ENCODE measurements at regions not wholly inside any gene's neighbourhood (a gene's known extent, or its start where the extent isn't known, plus 50 kb on each side); places are given as distances from the start of the nearest gene placed in this dataset.

DNA sequence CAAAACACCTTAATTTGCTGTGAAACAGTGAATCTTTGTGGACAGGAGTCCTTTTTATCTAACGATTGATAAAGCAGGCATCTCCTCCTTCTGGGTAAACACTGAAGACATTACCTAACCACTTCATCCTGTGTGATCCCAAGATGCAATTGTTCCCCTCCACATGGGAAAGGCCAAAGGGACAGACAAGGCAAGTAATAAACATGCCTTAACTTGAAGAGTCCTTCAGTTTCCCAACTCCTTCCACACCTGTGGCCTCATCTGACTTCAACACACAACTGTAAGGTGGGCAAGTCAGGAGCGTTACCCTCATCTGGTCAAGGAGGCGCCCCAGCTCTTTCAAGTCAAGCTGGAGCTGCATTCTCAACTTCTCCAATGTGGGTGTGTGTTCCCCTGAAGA is 278.6 kb downstream of the ABCC12 start:
- Histone ChIP-seq H3K27me3 (no peaks in the 10 kb centered on the region), H3K4me1 (no peaks in the 10 kb centered on the region), H3K9me3 (no peaks in the 10 kb centered on the region), H3K36me3 (no peaks in the 10 kb centered on the region), H3K4me3 (no peak overlapping the region), H3K27ac (no peak overlapping the region)
- DNase-seq: no peak
- TF ChIP-seq, protein P1, sequence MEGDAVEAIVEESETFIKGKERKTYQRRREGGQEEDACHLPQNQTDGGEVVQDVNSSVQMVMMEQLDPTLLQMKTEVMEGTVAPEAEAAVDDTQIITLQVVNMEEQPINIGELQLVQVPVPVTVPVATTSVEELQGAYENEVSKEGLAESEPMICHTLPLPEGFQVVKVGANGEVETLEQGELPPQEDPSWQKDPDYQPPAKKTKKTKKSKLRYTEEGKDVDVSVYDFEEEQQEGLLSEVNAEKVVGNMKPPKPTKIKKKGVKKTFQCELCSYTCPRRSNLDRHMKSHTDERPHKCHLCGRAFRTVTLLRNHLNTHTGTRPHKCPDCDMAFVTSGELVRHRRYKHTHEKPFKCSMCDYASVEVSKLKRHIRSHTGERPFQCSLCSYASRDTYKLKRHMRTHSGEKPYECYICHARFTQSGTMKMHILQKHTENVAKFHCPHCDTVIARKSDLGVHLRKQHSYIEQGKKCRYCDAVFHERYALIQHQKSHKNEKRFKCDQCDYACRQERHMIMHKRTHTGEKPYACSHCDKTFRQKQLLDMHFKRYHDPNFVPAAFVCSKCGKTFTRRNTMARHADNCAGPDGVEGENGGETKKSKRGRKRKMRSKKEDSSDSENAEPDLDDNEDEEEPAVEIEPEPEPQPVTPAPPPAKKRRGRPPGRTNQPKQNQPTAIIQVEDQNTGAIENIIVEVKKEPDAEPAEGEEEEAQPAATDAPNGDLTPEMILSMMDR (IDR thresholded peaks at IDR 0.05 in 4 of 5, conservative IDR thresholded peaks at IDR 0.05 in 1 of 5): no peak
- TF ChIP-seq POLR2A (IDR thresholded peaks at IDR 0.05): no peak
- ATAC-seq: no peak
- in situ Hi-C loops (cut with MboI; ENCODE audit: low sequenced_read_pairs in 4 of 4): no loop called here
- intact Hi-C loops (cut with DNase I; ENCODE audit: low total_unique reads): no loop called here

DNA sequence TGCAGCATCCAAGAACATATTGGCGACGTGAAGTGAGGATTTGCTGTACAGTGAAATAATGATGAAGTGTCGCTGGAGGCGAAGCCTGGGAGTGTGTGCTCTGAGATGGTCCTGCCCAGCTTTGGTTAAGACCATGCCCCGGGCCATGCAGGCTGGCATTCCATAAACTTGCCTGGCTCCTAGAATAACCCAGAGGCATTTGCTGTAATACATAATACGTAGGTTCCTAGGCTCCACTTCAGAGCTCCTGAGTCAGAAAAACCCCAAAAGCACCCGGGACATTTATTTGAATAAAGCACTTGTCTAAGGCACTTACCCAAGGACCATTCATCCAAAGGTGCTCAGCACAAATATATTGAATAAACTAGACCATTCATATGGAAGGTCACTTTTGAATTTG is 279.3 kb downstream of the ABCC12 start:
- TF ChIP-seq, protein P1 (IDR thresholded peaks at IDR 0.05 in 4 of 5, conservative IDR thresholded peaks at IDR 0.05 in 1 of 5): no peak
- no peak for TF ChIP-seq POLR2A (IDR thresholded peaks at IDR 0.05)
- ATAC-seq (no peak), DNase-seq (no peak)
- in situ Hi-C loops (cut with MboI; ENCODE audit: low sequenced_read_pairs in 4 of 4): no loop called here
- no peaks in the 10 kb centered on the region for H3K4me1 ChIP-seq
- H3K9me3 ChIP-seq: no peaks in the 10 kb centered on the region
- no peaks in the 10 kb centered on the region for H3K36me3 ChIP-seq
- intact Hi-C loops (cut with DNase I; ENCODE audit: low total_unique reads): no loop called here
- H3K4me3 ChIP-seq: no peak overlapping the region
- no peaks in the 10 kb centered on the region for H3K27me3 ChIP-seq
- no peak overlapping the region for H3K27ac ChIP-seq

DNA sequence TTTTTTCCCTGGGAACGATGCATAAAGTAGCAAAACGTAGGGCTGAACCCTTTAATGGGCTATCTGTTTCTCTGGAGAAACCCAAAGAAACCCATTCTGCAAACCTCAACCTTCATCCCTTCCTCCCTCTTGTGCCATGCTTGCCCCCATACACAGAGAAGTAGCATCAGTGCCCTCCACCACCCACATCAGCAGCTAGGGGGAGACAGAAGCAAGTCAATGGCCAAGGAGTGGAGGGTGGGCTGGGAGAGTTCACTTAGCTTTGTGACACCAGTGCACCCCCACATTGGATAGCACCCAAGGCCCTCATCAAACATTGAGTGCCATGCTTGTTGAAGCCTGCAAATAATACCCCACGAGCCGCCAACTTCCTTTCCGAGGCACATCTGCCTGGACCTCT is 282.4 kb downstream of the ABCC12 start:
- in situ Hi-C loops (cut with MboI; ENCODE audit: low sequenced_read_pairs in 4 of 4): no loop called here

DNA sequence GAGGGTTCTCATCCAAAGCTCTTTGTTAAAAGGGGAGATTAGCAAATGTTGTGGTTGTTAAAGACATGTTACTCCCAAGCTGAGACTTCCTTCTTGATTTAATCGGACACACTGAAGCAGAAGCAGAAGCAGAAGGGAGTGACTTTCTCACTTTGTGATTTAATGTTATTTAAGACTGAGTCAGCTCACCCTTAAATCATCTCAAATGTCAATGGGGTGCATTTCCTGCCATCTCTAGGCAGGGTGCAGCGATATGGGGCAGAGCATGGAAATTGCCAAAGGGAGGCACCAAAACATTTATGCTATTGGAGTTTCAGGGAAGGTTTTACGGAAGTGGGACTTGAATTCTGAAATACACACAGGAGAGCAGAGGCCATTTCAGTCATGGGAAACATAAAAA is 283.6 kb downstream of the ABCC12 start:
- Histone ChIP-seq H3K36me3 (no peaks in the 10 kb centered on the region), H3K4me3 (no peak overlapping the region), H3K9me3 (no peaks in the 10 kb centered on the region), H3K27me3 (no peaks in the 10 kb centered on the region), H3K27ac (no peak overlapping the region), H3K4me1 (no peaks in the 10 kb centered on the region)
- intact Hi-C loops (cut with DNase I; ENCODE audit: low total_unique reads): no loop called here
- TF ChIP-seq POLR2A (IDR thresholded peaks at IDR 0.05): no peak
- TF ChIP-seq, protein P1 (IDR thresholded peaks at IDR 0.05 in 4 of 5, conservative IDR thresholded peaks at IDR 0.05 in 1 of 5): no peak
- DNase-seq (no peak), ATAC-seq (no peak)
- in situ Hi-C loops (cut with MboI; ENCODE audit: low sequenced_read_pairs in 4 of 4): no loop called here

More for the DNA sequence above, 282.4 kb downstream of the ABCC12 start:
- no peaks in the 10 kb centered on the region for H3K36me3 ChIP-seq
- intact Hi-C loops (cut with DNase I; ENCODE audit: low total_unique reads): no loop called here
- TF ChIP-seq POLR2A (IDR thresholded peaks at IDR 0.05): no peak
- TF ChIP-seq, protein P1 (IDR thresholded peaks at IDR 0.05 in 4 of 5, conservative IDR thresholded peaks at IDR 0.05 in 1 of 5): no peak
- ATAC-seq: no peak
- no peak overlapping the region for H3K4me3 ChIP-seq
- DNase-seq: no peak
- H3K27ac ChIP-seq: no peak overlapping the region
- no peaks in the 10 kb centered on the region for H3K27me3 ChIP-seq
- H3K9me3 ChIP-seq: no peaks in the 10 kb centered on the region
- H3K4me1 ChIP-seq: no peaks in the 10 kb centered on the region

DNA sequence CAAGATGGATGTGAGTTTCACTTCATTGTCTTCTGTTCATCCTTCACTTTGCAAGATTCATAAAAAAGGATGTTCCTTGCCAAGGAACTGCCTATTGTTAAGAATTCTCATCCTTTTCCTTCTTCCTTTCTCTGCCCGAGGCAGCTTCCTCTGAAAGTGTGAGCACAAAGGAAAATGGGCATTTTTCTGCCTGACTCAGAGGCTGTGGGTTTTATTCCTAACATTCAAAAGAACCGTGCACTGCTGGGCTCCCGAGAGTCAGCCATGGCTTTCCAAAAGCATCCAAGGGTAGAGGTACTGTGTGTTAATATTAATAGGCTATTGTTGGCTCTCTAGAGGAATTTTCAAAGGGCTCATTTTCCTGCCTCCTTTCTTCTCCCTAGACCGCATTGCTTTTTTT is 289.4 kb downstream of the ABCC12 start:
- ATAC-seq (no peak), DNase-seq (no peak)
- in situ Hi-C loops (cut with MboI; ENCODE audit: low sequenced_read_pairs in 4 of 4) (no loop called here), intact Hi-C loops (cut with DNase I; ENCODE audit: low total_unique reads) (no loop called here)
- TF ChIP-seq, protein P1 (IDR thresholded peaks at IDR 0.05 in 4 of 5, conservative IDR thresholded peaks at IDR 0.05 in 1 of 5): no peak
- no peak for TF ChIP-seq POLR2A (IDR thresholded peaks at IDR 0.05)
- Histone ChIP-seq H3K27me3 (peaks cover 0 to 3% (median 0%) of the 10 kb centered on the region in 3 donors), H3K36me3 (no peaks in the 10 kb centered on the region), H3K4me3 (no peak overlapping the region), H3K9me3 (no peaks in the 10 kb centered on the region), H3K27ac (no peak overlapping the region), H3K4me1 (no peaks in the 10 kb centered on the region)

Measured in gastrocnemius medialis (tissue), 4 donors.